ENCODE measurements at regions not wholly inside any gene's neighbourhood (a gene's known extent, or its start where the extent isn't known, plus 50 kb on each side); places are given as distances from the start of the nearest gene placed in this dataset.
A peak's percentile ranks its signal among the peaks of the same experiment; 100 is the strongest.
"Not testable (repeated sequence)": the region's sequence is repeated elsewhere in the genome, so short reads cannot be mapped to it uniquely, and the experiment has no call there.

GRCh38 chr2:63695583-63695982 lies 106.8 kb downstream of the MDH1 start:
- no peak for DNase-seq (ENCODE audit: low spot score)

GRCh38 chr2:63696496-63696895 lies 107.7 kb downstream of the MDH1 start:
- DNase-seq (ENCODE audit: low spot score): no peak

GRCh38 chr2:63697160-63697559 lies 108.4 kb downstream of the MDH1 start:
- no peak for DNase-seq (ENCODE audit: low spot score)

GRCh38 chr2:63698786-63699548 lies 110.2 kb downstream of the MDH1 start:
- DNase-seq (ENCODE audit: low spot score): peak; percentile 74

GRCh38 chr2:63699549-63699839 lies 110.7 kb downstream of the MDH1 start:
- DNase-seq (ENCODE audit: low spot score): no peak

- DNase-seq (ENCODE audit: low spot score): no peak
Observed at GRCh38 chr2:63700271-63700670, 111.5 kb downstream of the MDH1 start.

- no peak for DNase-seq (ENCODE audit: low spot score)
Observed at GRCh38 chr2:63701406-63701805, 112.6 kb downstream of the MDH1 start.

- DNase-seq (ENCODE audit: low spot score): not testable (repeated sequence)
Observed at GRCh38 chr2:63706084-63706483, 117.3 kb downstream of the MDH1 start.

- no peak for DNase-seq (ENCODE audit: low spot score)
Observed at GRCh38 chr2:63710732-63711131, 122.0 kb downstream of the MDH1 start.

- DNase-seq (ENCODE audit: low spot score): no peak
Observed at GRCh38 chr2:63712748-63713147, 124.0 kb downstream of the MDH1 start.

GRCh38 chr2:63716146-63716545 lies 125.5 kb upstream of the UGP2 start:
- no peak for DNase-seq (ENCODE audit: low spot score)

GRCh38 chr2:63719052-63719451 lies 122.6 kb upstream of the UGP2 start:
- DNase-seq (ENCODE audit: low spot score): no peak

GRCh38 chr2:63721082-63721424 lies 120.6 kb upstream of the UGP2 start:
- DNase-seq (ENCODE audit: low spot score): no peak

GRCh38 chr2:63722284-63722683 lies 119.4 kb upstream of the UGP2 start:
- DNase-seq (ENCODE audit: low spot score): not testable (repeated sequence)

GRCh38 chr2:63723709-63724108 lies 118.0 kb upstream of the UGP2 start:
- DNase-seq (ENCODE audit: low spot score): no peak

GRCh38 chr2:63725212-63725611 lies 116.5 kb upstream of the UGP2 start:
- DNase-seq (ENCODE audit: low spot score): not testable (repeated sequence)

GRCh38 chr2:63729362-63729761 lies 112.3 kb upstream of the UGP2 start:
- no peak for DNase-seq (ENCODE audit: low spot score)

GRCh38 chr2:63729831-63730230 lies 111.9 kb upstream of the UGP2 start:
- DNase-seq (ENCODE audit: low spot score): no peak

- no peak for DNase-seq (ENCODE audit: low spot score)
Observed at GRCh38 chr2:63734510-63734909, 107.2 kb upstream of the UGP2 start.

GRCh38 chr2:63735263-63735662 lies 106.4 kb upstream of the UGP2 start:
- DNase-seq (ENCODE audit: low spot score): no peak

GRCh38 chr2:63735931-63736330 lies 105.8 kb upstream of the UGP2 start:
- no peak for DNase-seq (ENCODE audit: low spot score)

GRCh38 chr2:63736354-63736753 lies 105.3 kb upstream of the UGP2 start:
- DNase-seq (ENCODE audit: low spot score): no peak

- DNase-seq (ENCODE audit: low spot score): no peak
Observed at GRCh38 chr2:63737081-63737751, 104.5 kb upstream of the UGP2 start.

- no peak for DNase-seq (ENCODE audit: low spot score)
Observed at GRCh38 chr2:63738019-63738418, 103.7 kb upstream of the UGP2 start.
